ENCODE measurements at regions not wholly inside any gene's neighbourhood (a gene's known extent, or its start where the extent isn't known, plus 50 kb on each side); places are given as distances from the start of the nearest gene placed in this dataset.

DNA sequence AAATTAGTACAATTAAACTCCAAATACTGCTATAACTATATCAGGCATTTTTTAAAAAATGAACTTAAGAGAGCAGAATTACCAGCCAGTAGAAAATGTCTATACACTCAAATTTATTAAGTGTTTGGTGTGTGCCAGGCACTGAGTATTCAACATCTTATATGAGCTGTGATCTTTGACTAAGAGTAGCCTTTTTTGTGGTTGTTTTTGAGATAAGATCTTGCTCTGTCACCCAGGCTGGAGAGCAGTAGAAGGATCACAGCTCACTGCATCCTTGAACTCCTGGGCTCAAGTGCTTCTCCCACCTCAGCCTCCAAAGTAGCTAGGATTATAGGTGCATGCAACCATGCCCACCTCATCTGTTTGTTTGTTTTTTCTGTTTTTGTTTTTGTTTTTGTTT is 102.5 kb upstream of the CELF2 start:
- no peak overlapping the region for H3K27ac ChIP-seq (replicated peaks)
- no peak overlapping the region for H3K4me3 ChIP-seq (replicated peaks; ENCODE audit: insufficient read depth, low read length)
- no peaks in the 10 kb centered on the region for H3K27me3 ChIP-seq (ENCODE audit: insufficient read depth, poor library complexity, severe bottlenecking)
- no peak for DNase-seq (ENCODE audit: low read depth in 1 of 2, low spot score in 1 of 2)
- TF ChIP-seq, protein P1, sequence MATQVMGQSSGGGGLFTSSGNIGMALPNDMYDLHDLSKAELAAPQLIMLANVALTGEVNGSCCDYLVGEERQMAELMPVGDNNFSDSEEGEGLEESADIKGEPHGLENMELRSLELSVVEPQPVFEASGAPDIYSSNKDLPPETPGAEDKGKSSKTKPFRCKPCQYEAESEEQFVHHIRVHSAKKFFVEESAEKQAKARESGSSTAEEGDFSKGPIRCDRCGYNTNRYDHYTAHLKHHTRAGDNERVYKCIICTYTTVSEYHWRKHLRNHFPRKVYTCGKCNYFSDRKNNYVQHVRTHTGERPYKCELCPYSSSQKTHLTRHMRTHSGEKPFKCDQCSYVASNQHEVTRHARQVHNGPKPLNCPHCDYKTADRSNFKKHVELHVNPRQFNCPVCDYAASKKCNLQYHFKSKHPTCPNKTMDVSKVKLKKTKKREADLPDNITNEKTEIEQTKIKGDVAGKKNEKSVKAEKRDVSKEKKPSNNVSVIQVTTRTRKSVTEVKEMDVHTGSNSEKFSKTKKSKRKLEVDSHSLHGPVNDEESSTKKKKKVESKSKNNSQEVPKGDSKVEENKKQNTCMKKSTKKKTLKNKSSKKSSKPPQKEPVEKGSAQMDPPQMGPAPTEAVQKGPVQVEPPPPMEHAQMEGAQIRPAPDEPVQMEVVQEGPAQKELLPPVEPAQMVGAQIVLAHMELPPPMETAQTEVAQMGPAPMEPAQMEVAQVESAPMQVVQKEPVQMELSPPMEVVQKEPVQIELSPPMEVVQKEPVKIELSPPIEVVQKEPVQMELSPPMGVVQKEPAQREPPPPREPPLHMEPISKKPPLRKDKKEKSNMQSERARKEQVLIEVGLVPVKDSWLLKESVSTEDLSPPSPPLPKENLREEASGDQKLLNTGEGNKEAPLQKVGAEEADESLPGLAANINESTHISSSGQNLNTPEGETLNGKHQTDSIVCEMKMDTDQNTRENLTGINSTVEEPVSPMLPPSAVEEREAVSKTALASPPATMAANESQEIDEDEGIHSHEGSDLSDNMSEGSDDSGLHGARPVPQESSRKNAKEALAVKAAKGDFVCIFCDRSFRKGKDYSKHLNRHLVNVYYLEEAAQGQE (IDR thresholded peaks at IDR 0.05; ENCODE audit: insufficient replicate concordance, low read depth), result no peak
- no peak for TF ChIP-seq GABPA (IDR thresholded peaks at IDR 0.05; ENCODE audit: low read depth)
- no peak for TF ChIP-seq SPI1 (IDR thresholded peaks at IDR 0.05; ENCODE audit: borderline replicate concordance, low read depth)
- TF ChIP-seq, protein P2, sequence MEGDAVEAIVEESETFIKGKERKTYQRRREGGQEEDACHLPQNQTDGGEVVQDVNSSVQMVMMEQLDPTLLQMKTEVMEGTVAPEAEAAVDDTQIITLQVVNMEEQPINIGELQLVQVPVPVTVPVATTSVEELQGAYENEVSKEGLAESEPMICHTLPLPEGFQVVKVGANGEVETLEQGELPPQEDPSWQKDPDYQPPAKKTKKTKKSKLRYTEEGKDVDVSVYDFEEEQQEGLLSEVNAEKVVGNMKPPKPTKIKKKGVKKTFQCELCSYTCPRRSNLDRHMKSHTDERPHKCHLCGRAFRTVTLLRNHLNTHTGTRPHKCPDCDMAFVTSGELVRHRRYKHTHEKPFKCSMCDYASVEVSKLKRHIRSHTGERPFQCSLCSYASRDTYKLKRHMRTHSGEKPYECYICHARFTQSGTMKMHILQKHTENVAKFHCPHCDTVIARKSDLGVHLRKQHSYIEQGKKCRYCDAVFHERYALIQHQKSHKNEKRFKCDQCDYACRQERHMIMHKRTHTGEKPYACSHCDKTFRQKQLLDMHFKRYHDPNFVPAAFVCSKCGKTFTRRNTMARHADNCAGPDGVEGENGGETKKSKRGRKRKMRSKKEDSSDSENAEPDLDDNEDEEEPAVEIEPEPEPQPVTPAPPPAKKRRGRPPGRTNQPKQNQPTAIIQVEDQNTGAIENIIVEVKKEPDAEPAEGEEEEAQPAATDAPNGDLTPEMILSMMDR (IDR thresholded peaks at IDR 0.05; ENCODE audit: insufficient read depth, low read length), result no peak
- TF ChIP-seq POLR2AphosphoS5 (IDR thresholded peaks at IDR 0.05; ENCODE audit: low read depth), result no peak

DNA sequence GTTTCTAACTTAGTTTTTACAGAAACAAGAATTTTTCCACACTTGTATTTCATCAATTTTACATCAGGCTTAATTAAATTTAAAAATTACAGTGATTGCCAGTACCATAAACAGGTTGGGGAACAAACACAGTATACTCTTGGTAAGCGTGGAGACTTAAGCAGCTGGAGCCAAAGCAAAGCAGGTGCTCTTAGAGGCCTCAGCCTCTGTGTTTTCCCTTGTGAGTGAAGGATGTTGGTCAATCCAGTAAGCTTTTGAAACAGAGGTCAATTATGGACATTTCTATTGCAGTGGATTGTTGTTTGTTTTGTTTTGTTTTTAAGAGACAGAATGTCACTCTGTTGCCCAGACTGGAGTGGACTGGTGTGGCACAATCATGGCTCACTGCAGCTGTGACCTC is 100.6 kb upstream of the CELF2 start:
- H3K27ac ChIP-seq (replicated peaks), result no peak overlapping the region
- no peak for DNase-seq (ENCODE audit: low read depth in 1 of 2, low spot score in 1 of 2)

DNA sequence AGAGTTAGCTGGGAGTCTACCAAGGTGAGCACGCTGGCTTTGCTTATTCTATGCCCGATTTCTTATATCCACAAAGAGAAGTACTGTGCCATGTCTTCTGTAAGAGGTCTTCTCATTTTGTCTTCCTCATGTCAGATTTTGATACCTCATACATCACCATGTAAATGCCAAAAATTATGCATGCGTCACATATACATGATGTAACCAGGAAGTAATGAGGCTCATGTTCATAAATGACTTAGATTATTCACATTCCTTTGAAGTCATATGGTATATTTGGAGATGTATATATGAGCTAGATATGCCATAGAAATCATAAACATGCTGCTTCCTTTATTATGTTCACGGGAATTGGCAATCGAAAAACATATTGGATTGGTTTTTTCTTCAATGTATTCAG is 97.7 kb upstream of the CELF2 start:
- Histone ChIP-seq H3K4me3 (replicated peaks; ENCODE audit: insufficient read depth, low read length) (no peak overlapping the region), H3K27me3 (ENCODE audit: insufficient read depth, poor library complexity, severe bottlenecking) (no peaks in the 10 kb centered on the region), H3K27ac (replicated peaks) (no peak overlapping the region)
- no peak for DNase-seq (ENCODE audit: low read depth in 1 of 2, low spot score in 1 of 2)
- TF ChIP-seq, protein P1 (IDR thresholded peaks at IDR 0.05; ENCODE audit: insufficient replicate concordance, low read depth), result no peak
- TF ChIP-seq, protein P2 (IDR thresholded peaks at IDR 0.05; ENCODE audit: insufficient read depth, low read length), result no peak
- TF ChIP-seq POLR2AphosphoS5 (IDR thresholded peaks at IDR 0.05; ENCODE audit: low read depth) (no peak), GABPA (IDR thresholded peaks at IDR 0.05; ENCODE audit: low read depth) (no peak), SPI1 (IDR thresholded peaks at IDR 0.05; ENCODE audit: borderline replicate concordance, low read depth) (no peak)

More for the DNA sequence above, 100.6 kb upstream of the CELF2 start:
- Histone ChIP-seq H3K4me3 (replicated peaks; ENCODE audit: insufficient read depth, low read length) (no peak overlapping the region), H3K27me3 (ENCODE audit: insufficient read depth, poor library complexity, severe bottlenecking) (no peaks in the 10 kb centered on the region)
- TF ChIP-seq GABPA (IDR thresholded peaks at IDR 0.05; ENCODE audit: low read depth), result no peak
- TF ChIP-seq, protein P2 (IDR thresholded peaks at IDR 0.05; ENCODE audit: insufficient read depth, low read length), result no peak
- TF ChIP-seq POLR2AphosphoS5 (IDR thresholded peaks at IDR 0.05; ENCODE audit: low read depth), result no peak
- TF ChIP-seq, protein P1 (IDR thresholded peaks at IDR 0.05; ENCODE audit: insufficient replicate concordance, low read depth), result no peak
- no peak for TF ChIP-seq SPI1 (IDR thresholded peaks at IDR 0.05; ENCODE audit: borderline replicate concordance, low read depth)

Measured in HL-60 (cell line).